ENCODE measurements at regions not wholly inside any gene's neighbourhood (a gene's known extent, or its start where the extent isn't known, plus 50 kb on each side); places are given as distances from the start of the nearest gene placed in this dataset.

DNA sequence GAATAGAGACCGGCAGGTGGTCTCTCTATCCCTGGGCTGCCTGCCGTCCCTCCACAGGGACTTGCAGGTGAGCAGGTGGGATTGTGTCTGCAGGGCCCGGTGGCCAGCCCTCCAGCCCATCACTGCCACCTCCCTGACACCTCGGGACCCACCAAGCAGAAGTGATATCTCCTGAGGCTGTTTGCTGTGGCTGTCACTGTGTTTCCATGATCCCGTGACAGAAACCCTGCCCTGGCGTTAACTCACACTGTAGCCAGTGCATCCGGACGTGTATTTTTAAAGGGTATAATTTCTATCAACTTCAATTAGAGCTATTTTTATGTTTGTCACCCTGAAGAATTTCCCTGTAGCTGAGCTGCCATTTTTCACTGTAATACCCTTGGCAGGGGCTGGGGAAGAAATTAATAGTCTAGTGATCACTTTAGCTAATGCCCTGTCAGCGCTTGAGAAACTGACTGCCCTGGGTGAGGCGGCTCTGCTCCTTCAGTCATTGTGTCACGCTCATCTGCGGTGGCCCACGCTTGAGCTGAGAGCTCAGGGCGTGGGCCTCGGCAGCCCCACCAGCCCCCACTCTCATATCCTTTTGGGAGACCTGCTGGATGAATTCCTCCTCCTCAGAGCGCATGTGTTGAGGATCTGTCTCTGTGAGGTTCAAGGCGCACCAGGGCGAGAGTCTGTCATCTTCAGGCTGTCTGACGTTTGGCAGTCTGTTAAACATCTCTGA lies 229.9 kb upstream of the CIBAR2 start:
- TF ChIP-seq, protein P1, sequence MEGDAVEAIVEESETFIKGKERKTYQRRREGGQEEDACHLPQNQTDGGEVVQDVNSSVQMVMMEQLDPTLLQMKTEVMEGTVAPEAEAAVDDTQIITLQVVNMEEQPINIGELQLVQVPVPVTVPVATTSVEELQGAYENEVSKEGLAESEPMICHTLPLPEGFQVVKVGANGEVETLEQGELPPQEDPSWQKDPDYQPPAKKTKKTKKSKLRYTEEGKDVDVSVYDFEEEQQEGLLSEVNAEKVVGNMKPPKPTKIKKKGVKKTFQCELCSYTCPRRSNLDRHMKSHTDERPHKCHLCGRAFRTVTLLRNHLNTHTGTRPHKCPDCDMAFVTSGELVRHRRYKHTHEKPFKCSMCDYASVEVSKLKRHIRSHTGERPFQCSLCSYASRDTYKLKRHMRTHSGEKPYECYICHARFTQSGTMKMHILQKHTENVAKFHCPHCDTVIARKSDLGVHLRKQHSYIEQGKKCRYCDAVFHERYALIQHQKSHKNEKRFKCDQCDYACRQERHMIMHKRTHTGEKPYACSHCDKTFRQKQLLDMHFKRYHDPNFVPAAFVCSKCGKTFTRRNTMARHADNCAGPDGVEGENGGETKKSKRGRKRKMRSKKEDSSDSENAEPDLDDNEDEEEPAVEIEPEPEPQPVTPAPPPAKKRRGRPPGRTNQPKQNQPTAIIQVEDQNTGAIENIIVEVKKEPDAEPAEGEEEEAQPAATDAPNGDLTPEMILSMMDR (IDR thresholded peaks at IDR 0.05): no peak
- TF ChIP-seq POLR2A (IDR thresholded peaks at IDR 0.05): no peak

Data from vagina (tissue), 2 donors.